ENCODE measurements at regions not wholly inside any gene's neighbourhood (a gene's known extent, or its start where the extent isn't known, plus 50 kb on each side); places are given as distances from the start of the nearest gene placed in this dataset.
"Not testable (repeated sequence)": the region's sequence is repeated elsewhere in the genome, so short reads cannot be mapped to it uniquely, and the experiment has no call there.

DNA sequence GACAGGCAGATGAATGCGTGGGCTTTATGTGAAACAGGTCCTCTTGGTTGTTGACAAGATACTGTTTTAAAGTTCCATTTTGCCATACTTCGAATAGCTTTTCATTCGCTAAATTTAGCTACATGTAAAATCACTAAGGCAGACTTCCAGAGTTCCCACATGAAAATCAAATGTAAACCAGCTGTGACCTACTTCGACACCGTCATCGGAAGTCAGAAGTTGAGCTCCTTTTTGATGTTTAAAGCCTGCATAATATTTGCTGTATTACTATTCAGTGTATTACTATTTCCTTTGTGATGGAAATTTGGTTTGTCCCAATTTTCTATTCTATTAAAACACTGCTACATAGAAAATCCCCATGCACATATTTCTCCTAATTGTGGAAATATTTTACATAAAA, 115.3 kb downstream of the IGLL1 start:
- H3K4ac ChIP-seq (replicated peaks; ENCODE audit: insufficient read length, low read depth, low read length), result not testable (repeated sequence)

DNA sequence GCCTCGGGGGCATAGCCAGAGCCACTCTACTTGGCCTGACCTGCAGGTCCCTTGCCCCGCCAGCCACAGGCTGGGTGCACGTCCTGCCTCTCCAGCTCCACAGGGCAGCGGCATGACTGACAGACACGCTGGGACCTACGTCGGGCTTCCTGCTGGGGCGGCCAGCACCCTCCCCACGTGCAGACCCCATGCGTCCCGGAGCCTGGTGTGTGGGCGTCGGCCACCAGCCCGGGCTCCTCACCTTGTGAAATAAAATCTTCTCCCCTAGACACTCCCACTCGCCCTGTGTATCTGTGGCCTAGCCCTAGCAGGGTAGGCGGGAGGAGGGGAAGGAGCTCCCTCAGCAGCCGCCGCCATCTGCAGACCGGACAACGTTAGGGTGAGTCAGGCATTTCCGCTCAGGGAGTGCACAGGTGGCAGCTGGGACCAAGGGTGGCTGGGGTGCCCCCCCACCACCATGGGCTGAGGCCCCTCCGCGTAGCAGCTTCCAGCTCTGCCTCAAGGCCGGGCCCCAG, 119.5 kb downstream of the IGLL1 start:
- H3K79me2 ChIP-seq (ENCODE audit: control insufficient read depth in 1 of 2, insufficient read depth in 2 of 2, low read length in 2 of 2); FAIRE-seq; H3K23me2 ChIP-seq (ENCODE audit: low read depth, low read length); H4K20me1 ChIP-seq (replicated peaks in 1 of 2; ENCODE audit: control insufficient read depth in 1 of 2, insufficient read depth in 2 of 2, low read length in 2 of 2); H3K27ac ChIP-seq (ENCODE audit: low read depth, low read length); H2AK5ac ChIP-seq (ENCODE audit: low read depth, low read length); DNase-seq (ENCODE audit: low read depth in 1 of 2, low spot score in 2 of 2); H3K27me3 ChIP-seq (replicated peaks in 1 of 4; ENCODE audit: control insufficient read depth in 3 of 4, extremely low read depth in 1 of 4, insufficient read depth in 3 of 4, low read length in 3 of 4); H4K91ac ChIP-seq (replicated peaks; ENCODE audit: insufficient read length, low read length); H3K4me1 ChIP-seq (replicated peaks in 1 of 4; ENCODE audit: control insufficient read depth in 3 of 4, insufficient read depth in 4 of 4, low read length in 3 of 4); H2BK5ac ChIP-seq (ENCODE audit: low read depth, low read length); H2BK120ac ChIP-seq (replicated peaks; ENCODE audit: low read depth, low read length); H2BK12ac ChIP-seq (ENCODE audit: low read depth, low read length); POLR2A ChIA-PET (ENCODE audit: partially characterized antibody); H3K36me3 ChIP-seq (ENCODE audit: control insufficient read depth in 2 of 4, insufficient read depth in 4 of 4, low read length in 3 of 4); H3K14ac ChIP-seq (ENCODE audit: insufficient read length); H3K4me2 ChIP-seq (ENCODE audit: insufficient read depth in 1 of 2, low read depth in 2 of 2, low read length in 2 of 2); H3K18ac ChIP-seq (ENCODE audit: extremely low read depth, low read length); H3K9ac ChIP-seq (replicated peaks in 1 of 4; ENCODE audit: extremely low read depth in 1 of 4, low read depth in 3 of 4, low read length in 3 of 4); H3K4ac ChIP-seq (replicated peaks; ENCODE audit: insufficient read length, low read depth, low read length); H2BK15ac ChIP-seq (ENCODE audit: low read length); H3K4me3 ChIP-seq (ENCODE audit: extremely low read depth in 1 of 4, insufficient read depth in 2 of 4, low read depth in 3 of 4, low read length in 4 of 4); H3K56ac ChIP-seq (replicated peaks; ENCODE audit: insufficient read length, low read depth, low read length); H3K23ac ChIP-seq (ENCODE audit: insufficient read length); H2AFZ ChIP-seq (ENCODE audit: low read length); H4K8ac ChIP-seq (ENCODE audit: extremely low read depth, insufficient read depth, low read length); H3K79me1 ChIP-seq (ENCODE audit: low read depth, low read length); H2BK20ac ChIP-seq (ENCODE audit: low read length); H3K9me3 ChIP-seq (ENCODE audit: insufficient read depth in 2 of 2, low read depth in 1 of 2, low read length in 1 of 2); H4K5ac ChIP-seq (ENCODE audit: insufficient read length, low read depth, low read length): not testable (repeated sequence)
- CTCF ChIA-PET (ENCODE audit: partially characterized antibody), result interaction anchor here (0.5 kb wide), 1 partner anchor 200 kb away, joined by 3 read pairs; no protein-coding TSS in a partner anchor
- WGBS, 2 experiments (ENCODE audit: extremely low coverage in 1 of 2, insufficient coverage in 1 of 2, insufficient read length in 1 of 2, insufficient replicate concordance in 2 of 2, low coverage in 1 of 2, low lambda C conversion rate in 2 of 2, missing lambda C conversion rate in 1 of 2), result 69% methylated on average over 7 of the region's 24 CpGs; no CpG with 5 or more reads in 1 of the 2 experiments

More for the DNA sequence above, 115.3 kb downstream of the IGLL1 start:
- H2BK5ac ChIP-seq (ENCODE audit: low read depth, low read length); H2AK5ac ChIP-seq (ENCODE audit: low read depth, low read length); H3K9me3 ChIP-seq (ENCODE audit: insufficient read depth in 2 of 2, low read depth in 1 of 2, low read length in 1 of 2); H3K4me2 ChIP-seq (ENCODE audit: insufficient read depth in 1 of 2, low read depth in 2 of 2, low read length in 2 of 2); H3K23ac ChIP-seq (ENCODE audit: insufficient read length); H4K5ac ChIP-seq (ENCODE audit: insufficient read length, low read depth, low read length); H2BK12ac ChIP-seq (ENCODE audit: low read depth, low read length); H3K23me2 ChIP-seq (ENCODE audit: low read depth, low read length); H3K14ac ChIP-seq (ENCODE audit: insufficient read length); H3K9ac ChIP-seq (replicated peaks in 1 of 4; ENCODE audit: extremely low read depth in 1 of 4, low read depth in 3 of 4, low read length in 3 of 4); H2BK20ac ChIP-seq (ENCODE audit: low read length); FAIRE-seq; H3K27ac ChIP-seq (ENCODE audit: low read depth, low read length); H3K36me3 ChIP-seq (ENCODE audit: control insufficient read depth in 2 of 4, insufficient read depth in 4 of 4, low read length in 3 of 4); H2BK15ac ChIP-seq (ENCODE audit: low read length); H4K8ac ChIP-seq (ENCODE audit: extremely low read depth, insufficient read depth, low read length); H3K27me3 ChIP-seq (replicated peaks in 1 of 4; ENCODE audit: control insufficient read depth in 3 of 4, extremely low read depth in 1 of 4, insufficient read depth in 3 of 4, low read length in 3 of 4); H3K4me1 ChIP-seq (replicated peaks in 1 of 4; ENCODE audit: control insufficient read depth in 3 of 4, insufficient read depth in 4 of 4, low read length in 3 of 4); POLR2A ChIA-PET (ENCODE audit: partially characterized antibody); H3K56ac ChIP-seq (replicated peaks; ENCODE audit: insufficient read length, low read depth, low read length); H2AFZ ChIP-seq (ENCODE audit: low read length); H2BK120ac ChIP-seq (replicated peaks; ENCODE audit: low read depth, low read length); H3K79me2 ChIP-seq (ENCODE audit: control insufficient read depth in 1 of 2, insufficient read depth in 2 of 2, low read length in 2 of 2); H4K91ac ChIP-seq (replicated peaks; ENCODE audit: insufficient read length, low read length); H3K4me3 ChIP-seq (ENCODE audit: extremely low read depth in 1 of 4, insufficient read depth in 2 of 4, low read depth in 3 of 4, low read length in 4 of 4); H3K18ac ChIP-seq (ENCODE audit: extremely low read depth, low read length); DNase-seq (ENCODE audit: low read depth in 1 of 2, low spot score in 2 of 2); H4K20me1 ChIP-seq (replicated peaks in 1 of 2; ENCODE audit: control insufficient read depth in 1 of 2, insufficient read depth in 2 of 2, low read length in 2 of 2); H3K79me1 ChIP-seq (ENCODE audit: low read depth, low read length): not testable (repeated sequence)
- WGBS, 2 experiments (ENCODE audit: extremely low coverage in 1 of 2, insufficient coverage in 1 of 2, insufficient read length in 1 of 2, insufficient replicate concordance in 2 of 2, low coverage in 1 of 2, low lambda C conversion rate in 2 of 2, missing lambda C conversion rate in 1 of 2), result 93% methylated on average over 6 of the region's 6 CpGs; no CpG with 5 or more reads in 1 of the 2 experiments
- CTCF ChIA-PET (ENCODE audit: partially characterized antibody), result interaction anchor here (0.6 to 0.9 kb wide), 2 partner anchors 12 to 1558 kb away, joined by 3 read pairs; no protein-coding TSS in a partner anchor

Data from H1 (cell line).